HG02981 (cell line): ENCODE measurements at regions not wholly inside any gene's neighbourhood (a gene's known extent, or its start where the extent isn't known, plus 50 kb on each side); places are given as distances from the start of the nearest gene placed in this dataset.

ENCODE experiments used
- ATAC-seq: cut with Tn5 transposase; IDR thresholded peaks from one replicate; pipeline ENCODE4 v1.9.1; 2021; ENCODE audit warnings: mild to moderate bottlenecking, moderate library complexity; ENCODE audit not compliant: unreplicated experiment

DNA sequence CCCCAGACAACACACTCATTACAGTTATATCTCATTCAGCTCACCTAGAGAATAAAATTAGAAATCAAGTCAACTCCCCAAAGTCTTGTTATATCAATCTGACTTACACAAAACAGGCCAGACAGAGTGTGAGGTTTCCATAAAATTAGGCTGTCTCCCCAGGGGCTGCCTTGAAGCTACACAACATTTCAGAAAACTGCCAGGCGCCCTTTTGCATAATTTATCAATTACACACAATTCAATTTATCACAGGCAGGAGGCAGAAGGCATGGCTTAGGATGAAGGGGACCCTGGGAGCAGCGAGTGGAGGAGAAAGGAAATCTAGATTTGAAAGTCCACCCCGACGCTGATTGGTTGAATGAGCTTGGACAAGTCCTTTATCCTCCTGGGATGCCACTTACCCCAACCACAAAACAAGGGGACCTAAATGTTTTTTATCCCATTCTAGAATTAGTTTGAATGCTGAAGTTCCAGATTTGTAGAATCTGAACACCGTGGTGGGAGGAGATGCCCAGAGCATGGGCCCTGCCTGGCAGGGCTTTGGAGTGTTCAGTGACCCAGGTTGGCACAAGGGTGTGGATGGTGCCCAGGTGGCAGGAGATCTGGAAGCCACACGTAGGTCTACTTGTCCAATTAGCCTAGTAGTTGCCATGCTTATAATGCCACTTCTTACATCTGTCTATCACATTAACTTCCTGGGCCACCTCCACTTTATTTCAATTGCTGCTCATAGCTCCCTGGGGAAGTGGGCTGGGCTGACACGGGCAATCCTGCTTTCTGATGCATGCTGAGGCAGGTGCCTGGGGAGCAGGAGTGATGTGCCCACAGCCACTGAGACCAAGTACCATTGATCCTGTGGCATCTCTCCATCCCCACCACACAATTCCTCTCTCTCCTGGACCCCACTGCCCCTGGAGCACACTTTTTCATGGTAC lies 119.8 kb upstream of the TLE3 start:
- ATAC-seq, result no peak

DNA sequence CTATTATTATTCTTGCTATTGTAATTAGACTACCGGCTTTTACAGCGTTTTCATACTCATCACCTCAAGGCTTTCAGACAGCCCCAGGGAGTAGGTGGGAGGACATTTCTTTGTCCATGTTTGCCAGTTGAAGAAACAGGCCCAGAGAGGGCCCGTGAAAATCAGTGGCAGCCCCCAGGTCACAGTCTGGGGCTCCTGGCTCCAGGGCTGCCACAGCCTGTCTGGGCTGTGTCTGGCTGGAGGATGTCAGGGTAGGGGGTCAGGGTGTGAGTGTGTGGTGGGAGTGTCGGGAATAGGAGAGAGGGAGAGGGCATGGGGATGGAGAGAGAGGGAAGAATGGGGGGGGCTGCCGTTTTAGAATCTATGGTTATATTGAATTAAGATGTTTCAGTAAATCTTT lies 118.2 kb upstream of the TLE3 start:
- no peak for ATAC-seq

DNA sequence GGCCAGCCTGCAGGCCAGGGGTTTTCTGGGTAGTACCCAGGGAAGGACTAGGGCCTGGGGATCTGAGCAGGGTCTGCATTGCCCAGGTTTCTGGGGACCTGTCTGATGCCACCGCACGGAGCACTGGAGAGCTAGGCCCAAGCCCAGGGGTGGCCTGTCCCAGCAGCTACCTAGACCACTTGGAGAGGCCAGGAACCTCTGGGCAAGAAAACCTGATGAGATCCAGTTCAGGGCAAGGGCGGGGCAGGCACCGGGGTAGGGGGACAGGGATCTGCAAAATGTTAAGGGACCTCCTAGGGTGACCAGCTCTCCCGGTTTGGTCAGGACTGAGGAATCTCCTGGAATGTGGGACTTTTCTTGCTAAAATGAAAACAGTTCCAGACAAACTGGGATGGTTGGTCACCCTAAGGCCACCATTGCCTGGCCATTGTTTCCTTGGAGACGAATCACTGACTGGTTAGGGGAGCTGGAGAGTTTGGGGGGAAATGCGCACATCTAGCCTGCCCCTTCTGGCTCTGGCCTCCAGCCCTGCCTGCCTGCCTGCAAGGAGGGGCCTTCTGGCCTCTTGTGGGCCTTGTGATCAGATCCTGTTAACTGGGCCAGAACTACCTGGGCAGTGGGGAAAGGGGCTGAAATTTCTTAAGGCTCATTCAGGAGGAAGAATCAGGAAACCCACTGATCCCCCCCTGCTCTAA lies 117.4 kb upstream of the TLE3 start:
- no peak for ATAC-seq

DNA sequence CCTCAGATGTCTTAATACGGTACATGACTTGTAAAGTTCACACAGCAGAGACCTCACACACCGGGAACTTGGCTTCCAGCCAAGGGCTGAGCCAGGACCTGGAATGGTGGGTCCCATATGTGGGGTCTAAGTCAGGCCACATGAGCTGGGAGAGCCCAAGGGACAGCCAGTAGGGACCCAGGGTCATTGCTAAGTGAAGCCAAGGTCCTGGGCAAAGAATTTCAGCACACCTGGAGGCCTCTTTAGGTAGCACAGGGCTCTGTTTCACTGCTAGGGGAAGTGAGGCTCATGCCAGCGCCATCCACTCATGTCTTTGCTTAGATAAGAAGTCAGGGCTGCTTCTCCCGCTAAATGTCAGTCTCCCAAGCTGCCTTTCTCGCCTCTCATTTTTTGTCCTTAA lies 116.6 kb upstream of the TLE3 start:
- no peak for ATAC-seq

- ATAC-seq, result no peak
Observed at GRCh38 chr15:70213794-70214193, 116.1 kb upstream of the TLE3 start.

DNA sequence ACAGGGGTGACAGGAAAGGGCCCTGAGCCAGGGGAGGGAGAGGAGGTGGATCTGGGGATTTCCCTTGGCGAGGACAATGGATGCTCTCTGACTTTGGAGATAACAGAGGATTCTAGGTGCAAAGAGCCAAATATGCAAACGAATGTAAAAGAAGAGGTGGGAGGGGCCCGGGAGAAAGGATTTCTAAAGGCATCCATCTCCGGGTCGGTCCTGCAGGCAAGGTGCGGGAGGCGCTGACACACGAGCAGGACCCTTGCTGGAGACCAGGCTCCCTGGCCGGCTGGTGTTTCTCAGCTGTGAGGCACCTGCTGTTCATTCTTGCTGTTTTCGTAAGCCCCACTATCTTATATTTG lies 115.2 kb upstream of the TLE3 start:
- no peak for ATAC-seq

- no peak for ATAC-seq
Observed at GRCh38 chr15:70212286-70212962, 114.7 kb upstream of the TLE3 start.

- ATAC-seq, result no peak
Observed at GRCh38 chr15:70210528-70210927, 112.8 kb upstream of the TLE3 start.

DNA sequence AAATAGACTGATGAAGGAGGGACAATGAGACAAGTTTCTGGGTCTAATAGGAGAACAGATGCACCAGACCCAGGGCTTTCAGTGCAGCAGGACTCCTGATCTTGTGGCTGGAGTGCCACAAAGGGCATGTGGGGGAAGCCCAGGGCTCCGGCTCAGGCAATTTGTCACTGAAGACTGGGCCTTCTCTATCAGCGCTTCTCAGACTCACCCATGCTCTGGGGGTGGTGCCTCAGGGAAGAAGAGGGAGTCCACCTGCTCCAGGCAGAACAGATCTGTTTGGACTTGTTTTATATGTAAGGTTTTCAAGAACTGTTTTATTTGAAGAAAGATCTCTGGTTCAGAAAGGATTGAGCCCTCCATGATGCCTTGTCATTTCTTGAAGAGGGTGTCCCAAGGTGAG lies 112.4 kb upstream of the TLE3 start:
- no peak for ATAC-seq

DNA sequence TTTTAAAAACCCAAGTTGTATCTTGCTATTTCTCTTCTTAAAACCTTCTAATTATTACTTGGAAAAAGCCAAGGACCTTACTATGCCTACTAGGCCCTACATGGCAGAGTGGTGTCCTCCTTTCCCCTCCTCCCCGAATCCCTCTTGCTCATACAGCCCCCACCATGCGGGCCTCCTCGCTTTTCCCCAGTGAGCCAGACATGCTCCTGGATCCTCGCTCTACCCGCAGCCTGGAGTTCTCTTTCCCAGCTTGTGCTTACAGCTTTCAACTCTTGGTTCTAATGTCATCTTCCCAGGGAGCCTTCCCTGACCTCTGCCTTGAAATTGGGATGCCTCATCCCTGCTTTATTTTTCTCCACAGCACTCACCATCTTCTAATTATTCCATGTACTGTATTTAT lies 111.8 kb upstream of the TLE3 start:
- ATAC-seq, result no peak

- no peak for ATAC-seq
Observed at GRCh38 chr15:70208332-70208731, 110.6 kb upstream of the TLE3 start.

DNA sequence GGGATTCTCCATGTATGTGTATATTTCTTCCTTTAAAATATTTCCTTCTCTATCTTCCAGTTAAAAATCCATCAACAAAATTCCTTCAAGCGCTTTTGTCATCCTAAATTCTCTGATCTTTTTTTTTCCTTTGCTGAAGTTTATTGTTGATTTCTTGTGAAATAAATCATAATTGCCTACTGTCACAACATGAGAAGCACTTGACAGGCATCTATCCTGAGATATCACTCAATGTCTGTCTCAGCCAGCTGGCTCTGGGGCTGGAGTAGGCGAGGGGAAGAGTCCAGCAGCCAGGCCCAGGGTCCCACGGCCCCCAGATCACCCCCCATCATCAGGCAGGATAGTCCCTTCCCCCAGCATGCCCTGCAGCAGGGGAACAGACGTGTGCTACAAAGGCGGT lies 109.0 kb upstream of the TLE3 start:
- ATAC-seq, result no peak

GRCh38 chr15:70204652-70205051 lies 106.9 kb upstream of the TLE3 start:
- no peak for ATAC-seq

DNA sequence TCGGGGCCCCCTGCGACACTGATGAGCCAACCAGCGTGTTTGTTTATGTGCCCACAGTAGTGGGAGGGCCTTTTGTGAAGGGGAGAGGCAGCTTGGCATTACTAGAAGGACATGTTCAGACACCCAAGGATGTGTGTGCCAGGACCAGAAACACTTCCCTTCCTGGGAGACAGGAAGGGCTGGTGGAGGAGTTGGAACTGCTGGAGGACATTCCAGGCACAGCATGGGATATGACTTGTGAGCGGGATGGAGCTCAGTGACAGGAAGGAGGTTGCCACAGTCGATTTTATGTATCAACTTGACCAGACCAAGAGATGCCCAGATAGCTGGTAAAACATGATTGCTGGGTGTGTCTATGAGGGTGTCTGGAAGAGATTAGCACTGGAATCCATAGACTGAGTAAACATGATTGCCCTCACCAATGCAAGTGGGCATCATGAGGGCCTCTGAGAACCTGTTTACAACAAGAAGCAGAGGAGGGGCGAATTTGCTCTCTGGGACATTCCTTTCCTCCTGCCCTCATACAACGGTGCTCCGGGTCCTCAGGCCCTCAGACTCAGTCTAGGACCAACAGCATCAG lies 106.4 kb upstream of the TLE3 start:
- ATAC-seq, result no peak

DNA sequence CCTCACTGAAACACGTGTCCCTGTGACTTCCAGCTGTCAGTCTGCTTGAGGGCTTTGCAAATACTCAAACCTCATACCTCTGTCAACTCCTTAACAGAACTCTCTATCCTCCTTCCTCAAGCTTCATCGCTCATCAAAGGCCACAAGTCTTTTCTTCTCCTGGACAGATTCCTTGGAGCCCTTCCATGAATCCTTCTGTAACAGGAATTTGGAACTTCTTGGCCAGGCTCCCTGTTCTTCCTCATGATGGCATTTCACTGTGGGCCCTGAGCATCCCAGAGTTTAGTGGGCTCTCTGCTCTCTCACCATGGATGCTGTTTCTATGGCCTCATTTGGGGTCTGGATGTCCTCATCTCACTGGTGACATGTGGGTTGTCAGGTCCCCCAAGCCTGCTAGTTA lies 105.0 kb upstream of the TLE3 start:
- ATAC-seq, result no peak

DNA sequence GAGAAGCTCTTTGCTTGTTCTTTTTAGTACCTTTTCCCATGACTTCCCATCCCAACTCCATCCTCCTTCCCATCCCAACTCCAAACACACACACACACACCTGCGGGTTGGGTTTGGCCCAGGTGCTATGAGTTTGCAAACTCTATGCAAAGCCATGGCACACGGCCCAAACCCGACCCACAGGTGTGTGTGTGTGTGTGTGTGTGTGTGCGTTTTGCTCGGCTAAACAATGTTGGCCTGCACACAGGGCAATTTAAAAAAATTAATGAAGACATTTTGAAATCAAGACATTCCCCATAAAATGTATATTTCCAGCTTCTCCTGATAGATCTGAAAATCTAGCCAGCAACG lies 103.7 kb upstream of the TLE3 start:
- no peak for ATAC-seq

- no peak for ATAC-seq
Observed at GRCh38 chr15:70200511-70201424, 103.1 kb upstream of the TLE3 start.

DNA sequence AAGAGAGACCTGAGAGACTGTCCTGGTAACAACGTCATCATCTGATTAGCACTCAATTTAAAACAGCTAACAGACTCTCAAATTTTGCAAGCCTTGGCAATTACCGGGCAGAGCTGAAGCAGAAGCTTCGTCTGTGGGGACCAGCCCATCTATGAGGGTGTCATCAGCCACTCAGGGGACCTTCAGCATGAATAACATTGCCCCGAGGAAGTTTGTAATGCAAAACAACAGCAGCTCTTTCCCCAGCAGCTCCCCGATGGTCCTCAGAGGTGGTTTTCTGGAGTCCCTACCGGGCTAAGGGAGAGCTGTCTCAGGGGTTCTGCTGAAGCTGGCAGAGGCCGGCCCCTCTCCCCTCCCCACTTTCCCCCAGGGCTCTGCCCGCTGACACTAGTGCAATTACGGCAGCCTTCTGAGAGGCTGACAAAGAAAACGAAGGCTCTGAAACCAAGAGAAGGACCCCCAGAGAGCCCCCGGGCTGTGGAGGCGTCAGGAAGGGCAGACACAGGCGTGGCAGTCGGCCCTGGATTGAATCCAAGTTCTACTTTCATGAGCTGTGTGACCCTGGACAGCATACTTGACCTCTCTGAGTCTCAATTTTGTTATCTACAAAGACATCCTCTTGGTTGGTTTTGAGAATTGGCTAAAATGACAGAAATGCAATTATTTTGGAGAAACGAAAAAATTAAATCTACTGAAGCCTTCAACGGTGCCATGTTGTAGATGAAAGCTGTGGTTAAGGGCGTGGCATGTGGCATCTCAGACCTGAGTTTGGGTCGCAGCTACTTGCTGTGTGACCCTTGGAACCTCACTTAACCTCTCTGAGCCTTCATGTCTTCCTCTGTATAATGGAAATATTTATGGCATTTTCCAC lies 102.1 kb upstream of the TLE3 start:
- no peak for ATAC-seq

GRCh38 chr15:70199124-70199482 lies 101.4 kb upstream of the TLE3 start:
- ATAC-seq, result no peak
